Tibial nerve (tissue), 4 donors: ENCODE measurements at regions not wholly inside any gene's neighbourhood (a gene's known extent, or its start where the extent isn't known, plus 50 kb on each side); places are given as distances from the start of the nearest gene placed in this dataset.

Source experiments
- CTCF ChIP-seq, 5 experiments: fragments of 200-600 bp in 3 of 5; fragments of 450-650 bp in 2 of 5; sonication (generic) in 3 of 5; IDR thresholded peaks; one replicate each; pipeline ENCODE4 v1.5.1; 2016 to 2019; ENCODE audit warnings: antibody characterized with exemption in 5 of 5, mild to moderate bottlenecking in 3 of 5, moderate library complexity in 2 of 5
- EP300 ChIP-seq, 2 donors: sonication (generic); formaldehyde crosslinking; IDR thresholded peaks; one replicate each; pipeline ENCODE4 v1.6.1; 2017; ENCODE audit warnings: antibody characterized with exemption in 2 of 2, mild to moderate bottlenecking in 1 of 2
- POLR2A ChIP-seq, 2 donors: fragments of 450-650 bp; IDR thresholded peaks; one replicate each; pipeline ENCODE4 v1.6.1; 2017; ENCODE audit warnings: antibody characterized with exemption in 2 of 2, mild to moderate bottlenecking in 2 of 2, moderate library complexity in 2 of 2

- TF ChIP-seq CTCF (IDR thresholded peaks at IDR 0.05): no peak
- no peak for TF ChIP-seq POLR2A (IDR thresholded peaks at IDR 0.05)
- no peak for TF ChIP-seq EP300 (IDR thresholded peaks at IDR 0.05)
Measured at GRCh38 chr2:215712219-215712868, 276.5 kb upstream of the FN1 start.
